ENCODE measurements at regions not wholly inside any gene's neighbourhood (a gene's known extent, or its start where the extent isn't known, plus 50 kb on each side); places are given as distances from the start of the nearest gene placed in this dataset.

DNA sequence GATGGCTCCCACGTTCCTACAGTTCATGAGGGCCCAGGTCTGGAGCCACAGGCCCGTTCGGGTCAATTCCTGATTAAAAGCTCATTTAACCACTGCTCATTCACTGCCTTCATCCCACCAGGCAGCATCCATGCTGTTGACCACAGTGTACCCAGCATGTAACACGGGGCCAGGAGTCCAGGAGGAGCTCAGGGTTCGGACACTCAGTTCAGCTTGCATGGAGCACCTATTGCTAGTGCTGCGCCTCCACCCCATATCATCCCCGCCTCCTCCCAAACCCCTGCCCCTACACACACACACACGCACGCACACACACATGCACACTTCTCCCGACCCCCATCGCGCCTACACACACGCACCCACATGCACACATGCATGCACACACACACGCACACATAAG, 72.9 kb upstream of the SNTG2 start (continued):
- TF ChIP-seq, protein P1, sequence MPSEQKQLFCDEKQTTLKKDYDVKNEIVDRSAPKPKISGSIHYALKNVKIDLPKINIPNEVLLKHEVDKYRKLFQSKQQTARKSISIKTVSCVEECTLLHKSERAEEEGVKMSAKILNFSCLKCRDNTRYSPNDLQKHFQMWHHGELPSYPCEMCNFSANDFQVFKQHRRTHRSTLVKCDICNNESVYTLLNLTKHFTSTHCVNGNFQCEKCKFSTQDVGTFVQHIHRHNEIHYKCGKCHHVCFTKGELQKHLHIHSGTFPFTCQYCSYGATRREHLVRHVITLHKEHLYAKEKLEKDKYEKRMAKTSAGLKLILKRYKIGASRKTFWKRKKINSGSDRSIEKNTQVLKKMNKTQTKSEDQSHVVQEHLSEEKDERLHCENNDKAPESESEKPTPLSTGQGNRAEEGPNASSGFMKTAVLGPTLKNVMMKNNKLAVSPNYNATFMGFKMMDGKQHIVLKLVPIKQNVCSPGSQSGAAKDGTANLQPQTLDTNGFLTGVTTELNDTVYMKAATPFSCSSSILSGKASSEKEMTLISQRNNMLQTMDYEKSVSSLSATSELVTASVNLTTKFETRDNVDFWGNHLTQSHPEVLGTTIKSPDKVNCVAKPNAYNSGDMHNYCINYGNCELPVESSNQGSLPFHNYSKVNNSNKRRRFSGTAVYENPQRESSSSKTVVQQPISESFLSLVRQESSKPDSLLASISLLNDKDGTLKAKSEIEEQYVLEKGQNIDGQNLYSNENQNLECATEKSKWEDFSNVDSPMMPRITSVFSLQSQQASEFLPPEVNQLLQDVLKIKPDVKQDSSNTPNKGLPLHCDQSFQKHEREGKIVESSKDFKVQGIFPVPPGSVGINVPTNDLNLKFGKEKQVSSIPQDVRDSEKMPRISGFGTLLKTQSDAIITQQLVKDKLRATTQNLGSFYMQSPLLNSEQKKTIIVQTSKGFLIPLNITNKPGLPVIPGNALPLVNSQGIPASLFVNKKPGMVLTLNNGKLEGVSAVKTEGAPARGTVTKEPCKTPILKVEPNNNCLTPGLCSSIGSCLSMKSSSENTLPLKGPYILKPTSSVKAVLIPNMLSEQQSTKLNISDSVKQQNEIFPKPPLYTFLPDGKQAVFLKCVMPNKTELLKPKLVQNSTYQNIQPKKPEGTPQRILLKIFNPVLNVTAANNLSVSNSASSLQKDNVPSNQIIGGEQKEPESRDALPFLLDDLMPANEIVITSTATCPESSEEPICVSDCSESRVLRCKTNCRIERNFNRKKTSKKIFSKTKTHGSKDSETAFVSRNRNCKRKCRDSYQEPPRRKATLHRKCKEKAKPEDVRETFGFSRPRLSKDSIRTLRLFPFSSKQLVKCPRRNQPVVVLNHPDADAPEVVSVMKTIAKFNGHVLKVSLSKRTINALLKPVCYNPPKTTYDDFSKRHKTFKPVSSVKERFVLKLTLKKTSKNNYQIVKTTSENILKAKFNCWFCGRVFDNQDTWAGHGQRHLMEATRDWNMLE (tag by site-specific recombination; conservative IDR thresholded peaks at IDR 0.05; ENCODE audit: low read depth) = no peak

DNA sequence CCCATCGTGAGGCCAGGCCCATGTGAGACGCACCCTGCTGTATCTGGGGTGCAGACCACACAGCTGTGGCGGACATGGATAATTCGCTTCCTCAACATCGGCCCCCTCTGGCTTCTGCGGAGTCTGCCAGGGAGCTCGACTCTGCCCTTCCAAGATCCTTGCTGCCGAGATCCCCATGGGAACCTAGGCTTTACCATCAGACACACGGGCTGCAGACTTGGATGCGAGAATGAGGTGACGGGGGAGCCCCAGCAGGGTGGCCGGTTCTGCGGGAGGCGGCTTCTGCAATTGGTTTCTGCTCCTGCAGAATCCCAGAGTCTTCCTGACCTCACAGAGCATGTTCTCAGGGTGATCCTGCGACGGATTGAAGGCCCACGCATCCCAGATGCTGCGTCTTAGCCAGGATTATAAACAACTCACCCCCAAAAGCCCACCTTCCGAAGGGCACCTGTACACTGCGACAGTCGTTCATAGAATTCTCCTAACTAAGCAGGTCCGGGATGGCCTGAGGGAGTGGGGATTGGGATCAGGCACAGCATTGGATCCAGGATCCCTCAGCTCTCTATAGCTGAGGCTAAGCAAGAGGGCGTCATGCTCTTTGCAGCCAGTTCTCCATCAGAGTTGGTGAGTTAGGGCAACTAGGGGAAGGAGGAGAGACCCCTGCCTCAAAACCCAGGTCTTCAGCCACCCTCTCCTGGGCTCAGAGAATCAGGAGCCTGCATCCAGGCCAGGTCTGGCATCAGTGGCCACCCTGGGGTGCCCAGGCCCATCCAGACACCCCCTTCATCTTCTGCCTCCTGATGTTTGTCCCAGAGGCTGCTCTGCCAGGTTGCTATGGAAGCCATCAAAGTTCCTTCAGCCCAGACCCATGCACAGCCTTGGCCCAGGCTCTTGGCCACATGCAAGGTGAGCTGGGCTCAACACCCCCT, 74.7 kb upstream of the SNTG2 start:
- ChIA-PET POLR2A (no interaction called here), CTCF (no interaction called here)
- H3K9me3 ChIP-seq (ENCODE audit: control insufficient read depth, insufficient read depth, low read depth, low read length) = no peaks in the 10 kb centered on the region
- no peaks in the 10 kb centered on the region for H3K36me3 ChIP-seq (ENCODE audit: control insufficient read depth in 2 of 2, insufficient read depth in 1 of 2, low read length in 2 of 2)
- H3K4me3 ChIP-seq (ENCODE audit: low read depth, low read length) = no peak overlapping the region
- no peak overlapping the region for H3K27ac ChIP-seq (ENCODE audit: extremely low read depth, low read depth, low read length)
- no peaks in the 10 kb centered on the region for H3K4me1 ChIP-seq (ENCODE audit: control insufficient read depth, insufficient read depth, low read length)
- no peak for TF ChIP-seq OVOL3 (tag by site-specific recombination; IDR thresholded peaks at IDR 0.05)
- no peak for TF ChIP-seq ZNF514 (tag by site-specific recombination; IDR thresholded peaks at IDR 0.05)
- TF ChIP-seq, protein P2, sequence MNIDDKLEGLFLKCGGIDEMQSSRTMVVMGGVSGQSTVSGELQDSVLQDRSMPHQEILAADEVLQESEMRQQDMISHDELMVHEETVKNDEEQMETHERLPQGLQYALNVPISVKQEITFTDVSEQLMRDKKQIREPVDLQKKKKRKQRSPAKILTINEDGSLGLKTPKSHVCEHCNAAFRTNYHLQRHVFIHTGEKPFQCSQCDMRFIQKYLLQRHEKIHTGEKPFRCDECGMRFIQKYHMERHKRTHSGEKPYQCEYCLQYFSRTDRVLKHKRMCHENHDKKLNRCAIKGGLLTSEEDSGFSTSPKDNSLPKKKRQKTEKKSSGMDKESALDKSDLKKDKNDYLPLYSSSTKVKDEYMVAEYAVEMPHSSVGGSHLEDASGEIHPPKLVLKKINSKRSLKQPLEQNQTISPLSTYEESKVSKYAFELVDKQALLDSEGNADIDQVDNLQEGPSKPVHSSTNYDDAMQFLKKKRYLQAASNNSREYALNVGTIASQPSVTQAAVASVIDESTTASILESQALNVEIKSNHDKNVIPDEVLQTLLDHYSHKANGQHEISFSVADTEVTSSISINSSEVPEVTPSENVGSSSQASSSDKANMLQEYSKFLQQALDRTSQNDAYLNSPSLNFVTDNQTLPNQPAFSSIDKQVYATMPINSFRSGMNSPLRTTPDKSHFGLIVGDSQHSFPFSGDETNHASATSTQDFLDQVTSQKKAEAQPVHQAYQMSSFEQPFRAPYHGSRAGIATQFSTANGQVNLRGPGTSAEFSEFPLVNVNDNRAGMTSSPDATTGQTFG (tag by site-specific recombination; IDR thresholded peaks at IDR 0.05; ENCODE audit: borderline replicate concordance) = no peak
- TF ChIP-seq OSR2 (tag by site-specific recombination; IDR thresholded peaks at IDR 0.05) = no peak
- TF ChIP-seq, protein P3, sequence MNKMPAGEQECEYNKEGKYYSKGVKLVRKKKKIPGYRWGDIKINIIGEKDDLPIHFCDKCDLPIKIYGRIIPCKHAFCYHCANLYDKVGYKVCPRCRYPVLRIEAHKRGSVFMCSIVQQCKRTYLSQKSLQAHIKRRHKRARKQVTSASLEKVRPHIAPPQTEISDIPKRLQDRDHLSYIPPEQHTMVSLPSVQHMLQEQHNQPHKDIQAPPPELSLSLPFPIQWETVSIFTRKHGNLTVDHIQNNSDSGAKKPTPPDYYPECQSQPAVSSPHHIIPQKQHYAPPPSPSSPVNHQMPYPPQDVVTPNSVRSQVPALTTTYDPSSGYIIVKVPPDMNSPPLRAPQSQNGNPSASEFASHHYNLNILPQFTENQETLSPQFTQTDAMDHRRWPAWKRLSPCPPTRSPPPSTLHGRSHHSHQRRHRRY (tag by site-specific recombination; IDR thresholded peaks at IDR 0.05) = no peak
- TF ChIP-seq, protein P4, sequence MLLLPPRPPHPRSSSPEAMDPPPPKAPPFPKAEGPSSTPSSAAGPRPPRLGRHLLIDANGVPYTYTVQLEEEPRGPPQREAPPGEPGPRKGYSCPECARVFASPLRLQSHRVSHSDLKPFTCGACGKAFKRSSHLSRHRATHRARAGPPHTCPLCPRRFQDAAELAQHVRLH (tag by site-specific recombination; IDR thresholded peaks at IDR 0.05) = no peak
- no peak for TF ChIP-seq GLIS1 (tag by site-specific recombination; IDR thresholded peaks at IDR 0.05)
- TF ChIP-seq ZNF585B (tag by site-specific recombination; IDR thresholded peaks at IDR 0.05) = no peak
- TF ChIP-seq ZNF626 (tag by site-specific recombination; IDR thresholded peaks at IDR 0.05) = no peak
- TF ChIP-seq ZNF133 (tag by site-specific recombination; IDR thresholded peaks at IDR 0.05) = no peak
- TF ChIP-seq, protein P5, sequence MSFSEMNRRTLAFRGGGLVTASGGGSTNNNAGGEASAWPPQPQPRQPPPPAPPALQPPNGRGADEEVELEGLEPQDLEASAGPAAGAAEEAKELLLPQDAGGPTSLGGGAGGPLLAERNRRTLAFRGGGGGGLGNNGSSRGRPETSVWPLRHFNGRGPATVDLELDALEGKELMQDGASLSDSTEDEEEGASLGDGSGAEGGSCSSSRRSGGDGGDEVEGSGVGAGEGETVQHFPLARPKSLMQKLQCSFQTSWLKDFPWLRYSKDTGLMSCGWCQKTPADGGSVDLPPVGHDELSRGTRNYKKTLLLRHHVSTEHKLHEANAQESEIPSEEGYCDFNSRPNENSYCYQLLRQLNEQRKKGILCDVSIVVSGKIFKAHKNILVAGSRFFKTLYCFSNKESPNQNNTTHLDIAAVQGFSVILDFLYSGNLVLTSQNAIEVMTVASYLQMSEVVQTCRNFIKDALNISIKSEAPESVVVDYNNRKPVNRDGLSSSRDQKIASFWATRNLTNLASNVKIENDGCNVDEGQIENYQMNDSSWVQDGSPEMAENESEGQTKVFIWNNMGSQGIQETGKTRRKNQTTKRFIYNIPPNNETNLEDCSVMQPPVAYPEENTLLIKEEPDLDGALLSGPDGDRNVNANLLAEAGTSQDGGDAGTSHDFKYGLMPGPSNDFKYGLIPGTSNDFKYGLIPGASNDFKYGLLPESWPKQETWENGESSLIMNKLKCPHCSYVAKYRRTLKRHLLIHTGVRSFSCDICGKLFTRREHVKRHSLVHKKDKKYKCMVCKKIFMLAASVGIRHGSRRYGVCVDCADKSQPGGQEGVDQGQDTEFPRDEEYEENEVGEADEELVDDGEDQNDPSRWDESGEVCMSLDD (tag by site-specific recombination; IDR thresholded peaks at IDR 0.05) = no peak
- TF ChIP-seq ZNF521 (tag by site-specific recombination; IDR thresholded peaks at IDR 0.05) = no peak
- TF ChIP-seq, protein P6, sequence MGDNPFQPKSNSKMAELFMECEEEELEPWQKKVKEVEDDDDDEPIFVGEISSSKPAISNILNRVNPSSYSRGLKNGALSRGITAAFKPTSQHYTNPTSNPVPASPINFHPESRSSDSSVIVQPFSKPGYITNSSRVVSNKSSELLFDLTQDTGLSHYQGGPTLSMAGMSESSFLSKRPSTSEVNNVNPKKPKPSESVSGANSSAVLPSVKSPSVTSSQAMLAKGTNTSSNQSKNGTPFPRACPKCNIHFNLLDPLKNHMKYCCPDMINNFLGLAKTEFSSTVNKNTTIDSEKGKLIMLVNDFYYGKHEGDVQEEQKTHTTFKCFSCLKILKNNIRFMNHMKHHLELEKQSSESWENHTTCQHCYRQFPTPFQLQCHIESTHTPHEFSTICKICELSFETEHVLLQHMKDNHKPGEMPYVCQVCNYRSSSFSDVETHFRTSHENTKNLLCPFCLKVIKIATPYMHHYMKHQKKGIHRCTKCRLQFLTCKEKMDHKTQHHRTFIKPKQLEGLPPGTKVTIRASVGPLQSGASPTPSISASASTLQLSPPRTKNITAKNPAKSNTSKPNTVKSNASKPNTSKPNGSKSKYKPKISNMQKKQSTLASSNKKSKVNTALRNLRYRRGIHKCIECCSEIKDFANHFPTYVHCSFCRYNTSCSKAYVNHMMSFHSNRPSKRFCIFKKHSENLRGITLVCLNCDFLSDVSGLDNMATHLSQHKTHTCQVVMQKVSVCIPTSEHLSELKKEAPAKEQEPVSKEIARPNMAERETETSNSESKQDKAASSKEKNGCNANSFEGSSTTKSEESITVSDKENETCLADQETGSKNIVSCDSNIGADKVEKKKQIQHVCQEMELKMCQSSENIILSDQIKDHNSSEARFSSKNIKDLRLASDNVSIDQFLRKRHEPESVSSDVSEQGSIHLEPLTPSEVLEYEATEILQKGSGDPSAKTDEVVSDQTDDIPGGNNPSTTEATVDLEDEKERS (tag by site-specific recombination; IDR thresholded peaks at IDR 0.05) = no peak
- TF ChIP-seq, protein P7, sequence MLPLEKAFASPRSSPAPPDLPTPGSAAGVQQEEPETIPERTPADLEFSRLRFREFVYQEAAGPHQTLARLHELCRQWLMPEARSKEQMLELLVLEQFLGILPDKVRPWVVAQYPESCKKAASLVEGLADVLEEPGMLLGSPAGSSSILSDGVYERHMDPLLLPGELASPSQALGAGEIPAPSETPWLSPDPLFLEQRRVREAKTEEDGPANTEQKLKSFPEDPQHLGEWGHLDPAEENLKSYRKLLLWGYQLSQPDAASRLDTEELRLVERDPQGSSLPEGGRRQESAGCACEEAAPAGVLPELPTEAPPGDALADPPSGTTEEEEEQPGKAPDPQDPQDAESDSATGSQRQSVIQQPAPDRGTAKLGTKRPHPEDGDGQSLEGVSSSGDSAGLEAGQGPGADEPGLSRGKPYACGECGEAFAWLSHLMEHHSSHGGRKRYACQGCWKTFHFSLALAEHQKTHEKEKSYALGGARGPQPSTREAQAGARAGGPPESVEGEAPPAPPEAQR (tag by site-specific recombination; IDR thresholded peaks at IDR 0.05) = no peak
- no peak for TF ChIP-seq ZNF561 (tag by site-specific recombination; IDR thresholded peaks at IDR 0.05; ENCODE audit: borderline replicate concordance)
- TF ChIP-seq ZNF791 (tag by site-specific recombination; IDR thresholded peaks at IDR 0.05) = no peak
- TF ChIP-seq ZNF335 (tag by site-specific recombination; conservative IDR thresholded peaks at IDR 0.05) = no peak
